ENCODE measurements at regions not wholly inside any gene's neighbourhood (a gene's known extent, or its start where the extent isn't known, plus 50 kb on each side); places are given as distances from the start of the nearest gene placed in this dataset.

GRCh38 chr16:52016387-52016786 lies 530.6 kb downstream of the TOX3 start:
- Mint-ChIP-seq H3K9me3 (ENCODE audit: unreplicated experiment) (peaks cover 15% of the 10 kb centered on the region), H3K4me1 (ENCODE audit: insufficient read depth, unreplicated experiment) (no peaks in the 10 kb centered on the region), H3K27me3 (ENCODE audit: insufficient read depth, unreplicated experiment) (peaks cover 30% of the 10 kb centered on the region), H3K36me3 (ENCODE audit: insufficient read depth, unreplicated experiment) (no peaks in the 10 kb centered on the region), H3K27ac (ENCODE audit: low read depth, unreplicated experiment) (no peak overlapping the region), H3K4me3 (ENCODE audit: unreplicated experiment) (no peak overlapping the region)
- no TSS peak for BruUV-seq (replicated peaks)
- intact Hi-C loops (cut with micrococcal nuclease): no loop called here
- ChIA-PET POLR2A (no interaction called here), CTCF (interaction anchor here (0.5 kb wide), 1 partner anchor 17 kb away, joined by 3 read pairs; no protein-coding TSS in a partner anchor)
- no peak for DNase-seq (ENCODE audit: unreplicated experiment)
- TF ChIP-seq, protein P1, sequence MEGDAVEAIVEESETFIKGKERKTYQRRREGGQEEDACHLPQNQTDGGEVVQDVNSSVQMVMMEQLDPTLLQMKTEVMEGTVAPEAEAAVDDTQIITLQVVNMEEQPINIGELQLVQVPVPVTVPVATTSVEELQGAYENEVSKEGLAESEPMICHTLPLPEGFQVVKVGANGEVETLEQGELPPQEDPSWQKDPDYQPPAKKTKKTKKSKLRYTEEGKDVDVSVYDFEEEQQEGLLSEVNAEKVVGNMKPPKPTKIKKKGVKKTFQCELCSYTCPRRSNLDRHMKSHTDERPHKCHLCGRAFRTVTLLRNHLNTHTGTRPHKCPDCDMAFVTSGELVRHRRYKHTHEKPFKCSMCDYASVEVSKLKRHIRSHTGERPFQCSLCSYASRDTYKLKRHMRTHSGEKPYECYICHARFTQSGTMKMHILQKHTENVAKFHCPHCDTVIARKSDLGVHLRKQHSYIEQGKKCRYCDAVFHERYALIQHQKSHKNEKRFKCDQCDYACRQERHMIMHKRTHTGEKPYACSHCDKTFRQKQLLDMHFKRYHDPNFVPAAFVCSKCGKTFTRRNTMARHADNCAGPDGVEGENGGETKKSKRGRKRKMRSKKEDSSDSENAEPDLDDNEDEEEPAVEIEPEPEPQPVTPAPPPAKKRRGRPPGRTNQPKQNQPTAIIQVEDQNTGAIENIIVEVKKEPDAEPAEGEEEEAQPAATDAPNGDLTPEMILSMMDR (IDR thresholded peaks at IDR 0.05; ENCODE audit: unreplicated experiment): no peak

DNA sequence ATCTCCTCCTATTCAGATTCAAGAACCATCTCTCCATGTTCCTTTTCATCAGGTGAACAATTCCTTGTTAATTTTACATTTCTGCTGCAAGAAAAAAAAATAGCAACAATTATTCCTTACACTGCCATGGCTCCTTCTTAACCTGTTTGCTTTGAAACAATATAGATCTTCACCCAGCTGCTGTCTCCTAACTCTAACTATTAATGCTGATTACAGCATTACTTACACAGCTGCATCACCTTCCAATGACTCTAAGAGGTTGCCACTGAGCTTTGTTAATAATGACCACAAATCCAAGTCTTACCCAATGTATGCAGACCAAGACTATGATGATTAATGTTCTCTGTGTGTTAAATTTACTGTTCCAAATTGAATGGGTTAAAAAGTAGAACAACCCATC lies 541.4 kb downstream of the TOX3 start:
- H3K27me3 Mint-ChIP-seq (ENCODE audit: insufficient read depth, unreplicated experiment): peaks cover 6% of the 10 kb centered on the region
- TF ChIP-seq, protein P1 (IDR thresholded peaks at IDR 0.05; ENCODE audit: unreplicated experiment): no peak
- POLR2A ChIA-PET: no interaction called here
- no peak overlapping the region for H3K27ac Mint-ChIP-seq (ENCODE audit: low read depth, unreplicated experiment)
- no TSS peak for BruUV-seq (replicated peaks)
- intact Hi-C loops (cut with micrococcal nuclease): no loop called here
- H3K4me1 Mint-ChIP-seq (ENCODE audit: insufficient read depth, unreplicated experiment): no peaks in the 10 kb centered on the region
- CTCF ChIA-PET: interaction anchor here (0.7 to 1.1 kb wide), 3 partner anchors 8 to 62 kb away, joined by 3 to 4 read pairs (median 4); no protein-coding TSS in a partner anchor
- DNase-seq (ENCODE audit: unreplicated experiment): no peak
- H3K9me3 Mint-ChIP-seq (ENCODE audit: unreplicated experiment): peaks cover 5% of the 10 kb centered on the region
- H3K4me3 Mint-ChIP-seq (ENCODE audit: unreplicated experiment): no peak overlapping the region
- H3K36me3 Mint-ChIP-seq (ENCODE audit: insufficient read depth, unreplicated experiment): no peaks in the 10 kb centered on the region

GRCh38 chr16:52004343-52004742 lies 542.6 kb downstream of the TOX3 start:
- ChIA-PET POLR2A (interaction anchor here (0.6 kb wide), 1 partner anchor 259 kb away, joined by 5 read pairs; no protein-coding TSS in a partner anchor), CTCF (interaction anchor here (0.6 kb wide), 1 partner anchor 791 kb away, joined by 3 read pairs; no protein-coding TSS in a partner anchor)
- no TSS peak for BruUV-seq (replicated peaks)
- no peak for DNase-seq (ENCODE audit: unreplicated experiment)
- H3K4me1 Mint-ChIP-seq (ENCODE audit: insufficient read depth, unreplicated experiment): no peaks in the 10 kb centered on the region
- no peaks in the 10 kb centered on the region for H3K36me3 Mint-ChIP-seq (ENCODE audit: insufficient read depth, unreplicated experiment)
- no peaks in the 10 kb centered on the region for H3K9me3 Mint-ChIP-seq (ENCODE audit: unreplicated experiment)
- no peak overlapping the region for H3K27ac Mint-ChIP-seq (ENCODE audit: low read depth, unreplicated experiment)
- TF ChIP-seq, protein P1 (IDR thresholded peaks at IDR 0.05; ENCODE audit: unreplicated experiment): no peak
- H3K4me3 Mint-ChIP-seq (ENCODE audit: unreplicated experiment): no peak overlapping the region
- intact Hi-C loops (cut with micrococcal nuclease): no loop called here
- no peaks in the 10 kb centered on the region for H3K27me3 Mint-ChIP-seq (ENCODE audit: insufficient read depth, unreplicated experiment)

DNA sequence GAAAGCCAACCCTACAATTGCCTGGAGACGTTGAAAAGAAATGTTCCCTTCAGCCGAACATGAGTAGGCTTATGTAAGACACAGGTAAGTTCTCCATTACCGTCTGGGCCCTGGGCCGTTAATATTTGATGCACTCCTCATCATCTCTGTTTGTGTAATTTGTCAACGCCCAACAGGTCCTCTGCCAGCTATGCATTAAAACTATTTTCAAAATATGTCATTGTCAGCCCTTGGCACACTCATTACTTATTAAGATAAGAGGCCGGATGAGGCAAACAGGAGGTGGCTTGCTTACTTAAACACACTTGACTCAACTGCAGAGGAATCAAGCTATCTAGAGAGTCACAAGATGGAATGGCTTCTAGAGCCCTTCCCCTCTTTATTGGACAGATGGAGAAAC lies 544.9 kb downstream of the TOX3 start:
- Mint-ChIP-seq H3K27ac (ENCODE audit: low read depth, unreplicated experiment) (no peak overlapping the region), H3K4me1 (ENCODE audit: insufficient read depth, unreplicated experiment) (no peaks in the 10 kb centered on the region), H3K27me3 (ENCODE audit: insufficient read depth, unreplicated experiment) (no peaks in the 10 kb centered on the region), H3K36me3 (ENCODE audit: insufficient read depth, unreplicated experiment) (no peaks in the 10 kb centered on the region), H3K9me3 (ENCODE audit: unreplicated experiment) (no peaks in the 10 kb centered on the region), H3K4me3 (ENCODE audit: unreplicated experiment) (no peak overlapping the region)
- intact Hi-C loops (cut with micrococcal nuclease): no loop called here
- ChIA-PET POLR2A (no interaction called here), CTCF (interaction anchor here (0.6 kb wide), 1 partner anchor 1083 kb away, joined by 3 read pairs; no protein-coding TSS in a partner anchor)
- no peak for DNase-seq (ENCODE audit: unreplicated experiment)
- TF ChIP-seq, protein P1 (IDR thresholded peaks at IDR 0.05; ENCODE audit: unreplicated experiment): no peak
- BruUV-seq (replicated peaks): no TSS peak
